HCT116 (cell line): ENCODE measurements at regions not wholly inside any gene's neighbourhood (a gene's known extent, or its start where the extent isn't known, plus 50 kb on each side); places are given as distances from the start of the nearest gene placed in this dataset.

ENCODE experiments used
- ATAC-seq: fragments of 200-7000 bp; cut with Tn5 transposase; 2 replicates; pipeline ENCODE4 v1.9.1; 2020; ENCODE audit warnings: mild to moderate bottlenecking, moderate library complexity
- BruUV-seq: library from RNA; stranded (reverse); fragments of 400-500 nt; replicated peaks from 2 replicates; lab custom pipeline; 2021; lab: Mats Ljungman, UMichigan
- CTCF ChIA-PET: fragments of 300-600 bp; sonication (Branson Sonifier 250); formaldehyde crosslinking; loops from one replicate; lab custom pipeline; 2021; ENCODE audit warnings: antibody characterized with exemption; lab: Charles Lee
- POLR2A ChIA-PET: fragments of 300-600, 350-600 bp; sonication (Branson Sonifier 250); formaldehyde crosslinking; loops from one replicate; lab custom pipeline; 2021; ENCODE audit warnings: antibody characterized with exemption; lab: Charles Lee
- RAD21 ChIA-PET, 2 experiments: fragments of 300-600 bp; sonication (Branson Sonifier 250); formaldehyde crosslinking; loops; one replicate each; lab custom pipeline; 2023; ENCODE audit warnings: low total read pairs in 2 of 2; ENCODE audit not compliant: uncharacterized antibody in 2 of 2, unreplicated experiment in 2 of 2, low non-redundant PET in 1 of 2; lab: Charles Lee
- DNase-seq: peaks from one replicate; pipeline ENCODE4 v3.0.0-alpha.2; 2010; ENCODE audit warnings: low read depth, low spot score
- H2AFZ ChIP-seq: fragments of 200-600 bp; shearing (Covaris generic), sonication (generic); 2 replicates; pipeline ENCODE4 v1.6.1; 2017; ENCODE audit warnings: low read depth, mixed run types, mixed read lengths, antibody characterized with exemption, low read length; ENCODE audit not compliant: poor library complexity, severe bottlenecking
- H3K27ac ChIP-seq: 2 replicates; pipeline ENCODE4 v1.5.1; 2012; ENCODE audit warnings: low read depth, low read length
- H3K27me3 ChIP-seq: fragments of 200-600 bp; sonication (generic); 2 replicates; pipeline ENCODE4 v1.6.1; 2016; ENCODE audit warnings: mixed run types, low read length, mixed read lengths; ENCODE audit not compliant: insufficient read depth
- H3K36me3 ChIP-seq, 2 experiments: fragments of 200-500 bp in 1 of 2; fragments of 200-600 bp in 1 of 2; sonication (Bioruptor generic) in 1 of 2; sonication (generic) in 1 of 2; 2 replicates each; pipeline versions ENCODE4 v1.5.1 to v1.6.1; 2014 to 2016; ENCODE audit warnings: low read length in 2 of 2, inconsistent platforms in 1 of 2, mixed read lengths in 1 of 2, mixed run types in 1 of 2; ENCODE audit not compliant: insufficient read depth in 2 of 2, control insufficient read depth in 1 of 2
- H3K4me1 ChIP-seq, 2 experiments: fragments of 200-600 bp in 1 of 2; sonication (generic) in 1 of 2; 2 replicates each; pipeline versions ENCODE4 v1.5.1 to v1.6.1; 2012 to 2017; ENCODE audit warnings: low read length in 2 of 2, inconsistent platforms in 1 of 2, mild to moderate bottlenecking in 1 of 2, mixed read lengths in 1 of 2, mixed run types in 1 of 2, moderate library complexity in 1 of 2; ENCODE audit not compliant: insufficient read depth in 2 of 2, control insufficient read depth in 1 of 2
- H3K4me2 ChIP-seq: fragments of 200-600 bp; sonication (generic); 2 replicates; pipeline ENCODE4 v1.6.1; 2017; ENCODE audit warnings: mixed run types, low read length, mixed read lengths
- H3K4me3 ChIP-seq, 2 experiments: fragments of 200-600 bp in 1 of 2; sonication (generic) in 1 of 2; replicated peaks in 1 of 2; 2 replicates each; pipeline ENCODE4 v1.5.1; 2011 to 2016; ENCODE audit warnings: low read length in 2 of 2, control low read depth in 1 of 2, low read depth in 1 of 2, mild to moderate bottlenecking in 1 of 2, mixed read lengths in 1 of 2, mixed run types in 1 of 2
- H3K79me2 ChIP-seq: fragments of 200-600 bp; sonication (generic); 2 replicates; pipeline ENCODE4 v1.6.1; 2017; ENCODE audit warnings: mild to moderate bottlenecking, mixed run types, low read length, moderate library complexity, mixed read lengths; ENCODE audit not compliant: insufficient read depth
- H3K9ac ChIP-seq: fragments of 200-600 bp; sonication (generic); 2 replicates; pipeline ENCODE4 v1.6.1; 2016; ENCODE audit warnings: low read length, mixed read lengths
- H3K9me2 ChIP-seq: fragments of 200-600 bp; sonication (generic), shearing (Covaris generic); 2 replicates; pipeline ENCODE4 v1.6.1; 2017; ENCODE audit warnings: mixed run types, mild to moderate bottlenecking, moderate library complexity; ENCODE audit not compliant: insufficient read depth
- H3K9me3 ChIP-seq, 2 experiments: fragments of 200-500 bp in 1 of 2; fragments of 200-600 bp in 1 of 2; sonication (Bioruptor generic) in 1 of 2; sonication (generic) in 1 of 2; 2 replicates each; pipeline ENCODE4 v1.6.1; 2014 to 2017; ENCODE audit warnings: low read length in 2 of 2, mixed read lengths in 2 of 2, inconsistent platforms in 1 of 2, low read depth in 1 of 2, mild to moderate bottlenecking in 1 of 2, mixed run types in 1 of 2, moderate library complexity in 1 of 2; ENCODE audit not compliant: control insufficient read depth in 1 of 2, insufficient read depth in 1 of 2
- H4K20me1 ChIP-seq: fragments of 200-600 bp; sonication (generic), shearing (Covaris generic); 2 replicates; pipeline ENCODE4 v1.6.1; 2017; ENCODE audit warnings: mixed run types, mild to moderate bottlenecking, moderate library complexity; ENCODE audit not compliant: insufficient read depth
- CBX3 ChIP-seq: IDR thresholded peaks from 2 replicates; pipeline ENCODE4 v1.6.1; 2012; ENCODE audit warnings: low read depth
- CEBPB ChIP-seq: IDR thresholded peaks from 2 replicates; pipeline ENCODE4 v1.6.1; 2012; ENCODE audit warnings: low read depth
- ELF1 ChIP-seq: IDR thresholded peaks from 2 replicates; pipeline ENCODE4 v1.6.1; 2012; ENCODE audit warnings: low read depth, borderline replicate concordance
- EZH2 ChIP-seq: fragments of 200-600 bp; sonication (generic); IDR thresholded peaks from 2 replicates; pipeline ENCODE4 v1.6.1; 2017; ENCODE audit warnings: antibody characterized with exemption, mixed run types
- EZH2phosphoT487 ChIP-seq: fragments of 200-600 bp; IDR thresholded peaks from 2 replicates; pipeline ENCODE4 v1.6.1; 2018; ENCODE audit warnings: antibody characterized with exemption, borderline replicate concordance
- FOSL1 ChIP-seq: IDR thresholded peaks from 2 replicates; pipeline ENCODE4 v1.6.1; 2012; ENCODE audit warnings: low read depth
- JUND ChIP-seq: IDR thresholded peaks from 2 replicates; pipeline ENCODE4 v1.6.1; 2012
- POLR2A ChIP-seq: IDR thresholded peaks from 2 replicates; pipeline ENCODE4 v1.7.0; 2011; ENCODE audit warnings: borderline replicate concordance; ENCODE audit not compliant: insufficient read depth, insufficient read length; ENCODE audit errors: extremely low read depth
- POLR2AphosphoS5 ChIP-seq: IDR thresholded peaks from 2 replicates; pipeline ENCODE4 v1.6.1; 2011; ENCODE audit warnings: mild to moderate bottlenecking, low read depth, low read length, moderate library complexity
- RAD21 ChIP-seq: IDR thresholded peaks from 2 replicates; pipeline ENCODE4 v1.6.1; 2012; ENCODE audit warnings: low read depth, mild to moderate bottlenecking
- SIN3A ChIP-seq: IDR thresholded peaks from 2 replicates; pipeline ENCODE4 v1.6.1; 2012; ENCODE audit warnings: low read depth
- SP1 ChIP-seq: IDR thresholded peaks from 2 replicates; pipeline ENCODE4 v1.6.1; 2012; ENCODE audit warnings: low read depth
- SRF ChIP-seq: IDR thresholded peaks from 2 replicates; pipeline ENCODE4 v1.6.1; 2012; ENCODE audit warnings: low read depth
- TCF7L2 ChIP-seq: IDR thresholded peaks from 2 replicates; pipeline ENCODE4 v1.7.0; 2011; ENCODE audit warnings: borderline replicate concordance, inconsistent platforms; ENCODE audit not compliant: insufficient read depth, insufficient read length; ENCODE audit errors: extremely low read depth
- ZNF274 ChIP-seq: fragments of 200-500 bp; sonication (Bioruptor generic); IDR thresholded peaks from 2 replicates; pipeline ENCODE4 v1.6.1; 2014; ENCODE audit warnings: mild to moderate bottlenecking, low read depth, low read length, inconsistent platforms
- intact Hi-C: fragments of 100-400 bp; cut with micrococcal nuclease; formaldehyde crosslinking; loops from 2 replicates; pipeline ENCODE4 v1.10.0; 2022
- TF ChIP-seq, protein P1 (sequence below): IDR thresholded peaks from 2 replicates; pipeline ENCODE4 v1.6.1; 2012; ENCODE audit warnings: low read depth
- TF ChIP-seq, protein P2 (sequence below): IDR thresholded peaks from 2 replicates; pipeline ENCODE4 v1.6.1; 2011; ENCODE audit warnings: mild to moderate bottlenecking, low read length, moderate library complexity; ENCODE audit not compliant: insufficient replicate concordance; ENCODE audit errors: extremely low read depth
- TF ChIP-seq, protein P3 (sequence below): IDR thresholded peaks from 2 replicates; pipeline ENCODE4 v1.6.1; 2012
- TF ChIP-seq, protein P4 (sequence below): IDR thresholded peaks from 2 replicates; pipeline ENCODE4 v1.6.1; 2012

DNA sequence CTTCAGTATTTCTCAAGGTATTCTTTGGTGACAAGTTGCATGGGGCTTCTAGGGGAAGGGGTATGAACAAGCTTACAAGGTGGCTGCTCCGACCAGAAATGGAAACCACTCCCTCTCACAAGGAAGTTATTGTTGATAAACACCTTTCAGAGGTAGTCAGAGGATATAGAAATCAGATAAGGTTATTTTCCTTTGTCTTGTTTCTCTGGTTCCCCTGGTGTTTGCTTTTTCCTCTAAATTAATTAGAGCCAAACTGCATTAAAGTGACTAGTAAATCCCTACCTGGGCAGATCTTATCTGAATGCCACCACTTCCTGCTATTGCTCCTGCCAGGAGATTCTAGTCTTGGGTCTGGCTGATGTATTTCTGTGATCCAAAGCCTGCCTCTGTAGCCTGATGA lies 725.4 kb downstream of the INHBA start:
- TF ChIP-seq, protein P1, sequence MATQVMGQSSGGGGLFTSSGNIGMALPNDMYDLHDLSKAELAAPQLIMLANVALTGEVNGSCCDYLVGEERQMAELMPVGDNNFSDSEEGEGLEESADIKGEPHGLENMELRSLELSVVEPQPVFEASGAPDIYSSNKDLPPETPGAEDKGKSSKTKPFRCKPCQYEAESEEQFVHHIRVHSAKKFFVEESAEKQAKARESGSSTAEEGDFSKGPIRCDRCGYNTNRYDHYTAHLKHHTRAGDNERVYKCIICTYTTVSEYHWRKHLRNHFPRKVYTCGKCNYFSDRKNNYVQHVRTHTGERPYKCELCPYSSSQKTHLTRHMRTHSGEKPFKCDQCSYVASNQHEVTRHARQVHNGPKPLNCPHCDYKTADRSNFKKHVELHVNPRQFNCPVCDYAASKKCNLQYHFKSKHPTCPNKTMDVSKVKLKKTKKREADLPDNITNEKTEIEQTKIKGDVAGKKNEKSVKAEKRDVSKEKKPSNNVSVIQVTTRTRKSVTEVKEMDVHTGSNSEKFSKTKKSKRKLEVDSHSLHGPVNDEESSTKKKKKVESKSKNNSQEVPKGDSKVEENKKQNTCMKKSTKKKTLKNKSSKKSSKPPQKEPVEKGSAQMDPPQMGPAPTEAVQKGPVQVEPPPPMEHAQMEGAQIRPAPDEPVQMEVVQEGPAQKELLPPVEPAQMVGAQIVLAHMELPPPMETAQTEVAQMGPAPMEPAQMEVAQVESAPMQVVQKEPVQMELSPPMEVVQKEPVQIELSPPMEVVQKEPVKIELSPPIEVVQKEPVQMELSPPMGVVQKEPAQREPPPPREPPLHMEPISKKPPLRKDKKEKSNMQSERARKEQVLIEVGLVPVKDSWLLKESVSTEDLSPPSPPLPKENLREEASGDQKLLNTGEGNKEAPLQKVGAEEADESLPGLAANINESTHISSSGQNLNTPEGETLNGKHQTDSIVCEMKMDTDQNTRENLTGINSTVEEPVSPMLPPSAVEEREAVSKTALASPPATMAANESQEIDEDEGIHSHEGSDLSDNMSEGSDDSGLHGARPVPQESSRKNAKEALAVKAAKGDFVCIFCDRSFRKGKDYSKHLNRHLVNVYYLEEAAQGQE: no peak
- no peak for TF ChIP-seq CBX3
- no peak for TF ChIP-seq CEBPB
- no peak for TF ChIP-seq POLR2AphosphoS5
- no peak for TF ChIP-seq SRF
- no peak for TF ChIP-seq EZH2
- no peak for TF ChIP-seq EZH2phosphoT487
- TF ChIP-seq FOSL1: no peak
- TF ChIP-seq SIN3A: no peak
- TF ChIP-seq POLR2A: no peak
- no peak for TF ChIP-seq JUND
- TF ChIP-seq ZNF274: no peak
- no peak for TF ChIP-seq ELF1
- TF ChIP-seq, protein P2, sequence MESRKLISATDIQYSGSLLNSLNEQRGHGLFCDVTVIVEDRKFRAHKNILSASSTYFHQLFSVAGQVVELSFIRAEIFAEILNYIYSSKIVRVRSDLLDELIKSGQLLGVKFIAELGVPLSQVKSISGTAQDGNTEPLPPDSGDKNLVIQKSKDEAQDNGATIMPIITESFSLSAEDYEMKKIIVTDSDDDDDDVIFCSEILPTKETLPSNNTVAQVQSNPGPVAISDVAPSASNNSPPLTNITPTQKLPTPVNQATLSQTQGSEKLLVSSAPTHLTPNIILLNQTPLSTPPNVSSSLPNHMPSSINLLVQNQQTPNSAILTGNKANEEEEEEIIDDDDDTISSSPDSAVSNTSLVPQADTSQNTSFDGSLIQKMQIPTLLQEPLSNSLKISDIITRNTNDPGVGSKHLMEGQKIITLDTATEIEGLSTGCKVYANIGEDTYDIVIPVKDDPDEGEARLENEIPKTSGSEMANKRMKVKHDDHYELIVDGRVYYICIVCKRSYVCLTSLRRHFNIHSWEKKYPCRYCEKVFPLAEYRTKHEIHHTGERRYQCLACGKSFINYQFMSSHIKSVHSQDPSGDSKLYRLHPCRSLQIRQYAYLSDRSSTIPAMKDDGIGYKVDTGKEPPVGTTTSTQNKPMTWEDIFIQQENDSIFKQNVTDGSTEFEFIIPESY: no peak
- TF ChIP-seq, protein P3, sequence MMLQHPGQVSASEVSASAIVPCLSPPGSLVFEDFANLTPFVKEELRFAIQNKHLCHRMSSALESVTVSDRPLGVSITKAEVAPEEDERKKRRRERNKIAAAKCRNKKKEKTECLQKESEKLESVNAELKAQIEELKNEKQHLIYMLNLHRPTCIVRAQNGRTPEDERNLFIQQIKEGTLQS: no peak
- TF ChIP-seq, protein P4, sequence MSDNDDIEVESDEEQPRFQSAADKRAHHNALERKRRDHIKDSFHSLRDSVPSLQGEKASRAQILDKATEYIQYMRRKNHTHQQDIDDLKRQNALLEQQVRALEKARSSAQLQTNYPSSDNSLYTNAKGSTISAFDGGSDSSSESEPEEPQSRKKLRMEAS: no peak
- no peak for TF ChIP-seq TCF7L2
- no peak for TF ChIP-seq SP1
- TF ChIP-seq RAD21: no peak
- no peak overlapping the region for H3K27ac ChIP-seq
- H3K36me3 ChIP-seq: no peaks in the 10 kb centered on the region
- RAD21 ChIA-PET: no interaction called here
- no peaks in the 10 kb centered on the region for H3K27me3 ChIP-seq
- ATAC-seq (no peak), DNase-seq (no peak)
- H3K9me3 ChIP-seq: no peaks in the 10 kb centered on the region
- CTCF ChIA-PET: no interaction called here
- BruUV-seq: no TSS peak
- H3K79me2 ChIP-seq: no peaks in the 10 kb centered on the region
- no peaks in the 10 kb centered on the region for H3K9me2 ChIP-seq
- no peak overlapping the region for H2AFZ ChIP-seq
- intact Hi-C loops: no loop called here
- no peak overlapping the region for H3K4me2 ChIP-seq
- H4K20me1 ChIP-seq: no peaks in the 10 kb centered on the region
- H3K4me1 ChIP-seq: no peaks in the 10 kb centered on the region
- H3K9ac ChIP-seq: no peak overlapping the region
- POLR2A ChIA-PET: no interaction called here
- H3K4me3 ChIP-seq: no peak overlapping the region
